HG02623 (cell line): ENCODE measurements at regions not wholly inside any gene's neighbourhood (a gene's known extent, or its start where the extent isn't known, plus 50 kb on each side); places are given as distances from the start of the nearest gene placed in this dataset.

Source experiments
- ATAC-seq: cut with Tn5 transposase; IDR thresholded peaks from one replicate; pipeline ENCODE4 v1.9.1; 2021; ENCODE audit warnings: moderate library complexity; ENCODE audit not compliant: unreplicated experiment

- no peak for ATAC-seq
Observed at GRCh38 chr5:125609011-125609410, 814.2 kb upstream of the GRAMD2B start.

DNA sequence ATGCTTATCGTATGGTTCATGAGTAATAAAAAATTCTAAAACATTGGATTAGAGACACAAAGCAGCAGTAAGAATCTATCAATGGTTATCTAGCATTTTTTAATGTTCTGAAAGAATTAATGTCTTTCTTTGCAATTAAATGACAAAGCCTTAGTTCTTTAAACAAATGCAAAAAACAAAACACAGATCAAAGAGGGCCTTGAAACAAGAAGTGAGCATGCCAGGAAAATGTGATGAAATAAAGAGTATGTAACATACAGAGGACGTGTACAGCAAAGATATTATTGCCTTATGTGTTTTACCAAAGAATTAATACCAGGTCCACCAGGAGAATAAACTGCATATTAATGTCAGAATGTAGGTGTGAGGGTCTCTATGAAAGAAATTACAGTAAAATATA, 812.3 kb upstream of the GRAMD2B start:
- ATAC-seq, result no peak

DNA sequence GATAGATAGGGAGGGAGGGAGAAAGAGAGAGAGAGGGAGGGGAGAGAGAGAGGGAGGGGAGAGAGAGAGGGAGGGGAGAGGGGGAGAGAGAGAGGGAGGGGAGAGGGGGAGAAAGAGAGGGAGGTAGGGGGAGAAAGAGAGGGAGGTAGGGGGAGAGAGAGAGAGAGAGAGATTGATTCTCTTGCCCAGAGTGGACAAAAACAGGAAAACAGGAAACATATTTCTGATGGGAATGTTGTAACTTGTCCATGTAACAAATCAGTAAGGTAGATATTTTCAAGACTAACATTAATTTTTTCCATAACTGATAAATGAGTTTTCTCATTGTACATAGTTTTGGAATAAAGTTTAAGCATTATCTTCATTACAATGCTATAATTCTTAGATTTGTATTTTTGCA, 811.7 kb upstream of the GRAMD2B start:
- no peak for ATAC-seq

GRCh38 chr5:125612181-125612721, 811.0 kb upstream of the GRAMD2B start:
- ATAC-seq, result no peak

- ATAC-seq, result no peak
Observed at GRCh38 chr5:125612776-125613175, 810.4 kb upstream of the GRAMD2B start.

- no peak for ATAC-seq
Observed at GRCh38 chr5:125630237-125630636, 793.0 kb upstream of the GRAMD2B start.

GRCh38 chr5:125633523-125633922, 789.7 kb upstream of the GRAMD2B start:
- ATAC-seq, result no peak

DNA sequence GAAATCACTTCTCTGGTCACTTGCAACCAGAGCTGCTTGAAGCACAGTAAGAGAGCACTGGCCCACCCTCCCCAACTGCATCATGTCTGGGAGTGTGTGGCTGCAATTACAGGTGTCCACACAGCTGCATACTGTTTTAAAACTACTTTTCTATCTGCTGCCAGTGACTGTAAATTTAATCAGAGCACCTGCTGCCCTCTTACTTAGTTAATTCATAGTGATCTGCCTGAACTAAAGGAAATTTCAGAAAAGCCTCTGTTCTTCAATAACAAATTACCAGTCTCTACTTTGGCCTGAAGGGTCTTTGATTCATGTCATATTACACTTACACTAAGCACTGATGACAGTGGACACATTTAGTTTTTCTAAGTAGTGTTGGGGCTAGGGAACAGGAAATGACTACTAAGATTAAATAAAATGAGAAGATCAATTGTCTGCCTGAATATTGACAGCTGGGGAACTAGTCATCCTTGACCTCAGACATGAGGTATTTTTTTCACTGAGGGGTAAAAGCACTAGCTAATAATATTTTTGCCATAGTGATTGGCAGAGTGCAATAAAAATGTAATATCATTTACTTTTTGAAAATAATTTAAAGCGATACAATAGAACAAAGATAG, 788.9 kb upstream of the GRAMD2B start:
- no peak for ATAC-seq

DNA sequence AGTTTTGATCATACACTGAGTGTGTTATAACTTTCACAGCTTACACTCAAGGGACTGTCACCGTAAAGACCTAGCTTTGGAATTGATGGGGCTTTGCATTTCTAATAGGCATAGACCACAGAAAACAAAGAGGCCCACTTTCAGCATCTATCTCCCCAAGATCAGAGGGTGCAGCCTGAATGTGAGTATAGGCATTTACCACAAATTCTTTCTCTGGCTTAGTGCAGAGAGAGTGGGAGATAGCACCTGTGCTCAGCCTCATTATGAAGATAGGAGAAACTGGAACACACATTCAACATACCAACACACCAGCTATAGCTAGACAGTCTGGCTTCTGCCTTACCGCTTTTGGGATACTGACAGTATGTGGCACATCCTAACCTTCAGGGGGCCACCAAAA, 783.4 kb upstream of the GRAMD2B start:
- ATAC-seq, result no peak

- no peak for ATAC-seq
Observed at GRCh38 chr5:125652761-125653160, 770.4 kb upstream of the GRAMD2B start.

DNA sequence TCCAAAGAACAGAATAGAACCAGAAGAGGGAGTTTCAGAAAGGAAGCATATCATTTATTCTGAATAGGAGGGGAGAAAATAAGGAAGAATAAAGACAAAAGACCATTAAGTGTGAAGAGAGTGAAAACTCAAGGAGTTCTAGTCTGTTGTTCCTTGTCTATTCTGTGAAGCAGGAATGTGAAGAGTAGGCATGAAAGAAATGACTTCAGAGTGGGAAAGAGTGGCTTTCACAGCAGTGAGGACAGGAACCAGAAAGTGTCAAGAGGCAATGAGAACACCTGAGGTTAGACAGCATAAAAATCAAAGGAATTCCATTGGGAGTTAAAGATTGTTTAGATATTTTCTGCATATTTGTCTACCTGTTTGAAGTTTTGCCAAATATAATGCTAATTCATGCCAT, 768.8 kb upstream of the GRAMD2B start:
- ATAC-seq, result no peak

DNA sequence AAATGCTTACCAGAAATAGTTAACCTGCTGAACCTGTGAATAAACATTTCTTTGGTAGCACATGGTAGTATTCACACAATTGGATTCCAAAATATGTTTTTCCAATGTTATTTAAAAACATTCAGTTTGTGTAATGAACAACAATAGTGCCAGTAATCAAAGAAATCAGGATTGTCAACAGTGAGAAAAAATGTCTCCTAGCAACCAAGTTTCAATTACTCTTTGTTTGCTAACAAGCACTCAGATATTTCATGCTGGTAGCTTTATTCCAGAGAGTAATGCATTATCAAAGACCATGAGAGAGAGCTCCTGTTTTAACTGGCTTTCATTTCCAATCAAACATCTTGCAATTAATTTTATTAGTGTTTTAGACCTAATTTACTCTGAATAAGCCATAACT, 768.1 kb upstream of the GRAMD2B start:
- no peak for ATAC-seq

DNA sequence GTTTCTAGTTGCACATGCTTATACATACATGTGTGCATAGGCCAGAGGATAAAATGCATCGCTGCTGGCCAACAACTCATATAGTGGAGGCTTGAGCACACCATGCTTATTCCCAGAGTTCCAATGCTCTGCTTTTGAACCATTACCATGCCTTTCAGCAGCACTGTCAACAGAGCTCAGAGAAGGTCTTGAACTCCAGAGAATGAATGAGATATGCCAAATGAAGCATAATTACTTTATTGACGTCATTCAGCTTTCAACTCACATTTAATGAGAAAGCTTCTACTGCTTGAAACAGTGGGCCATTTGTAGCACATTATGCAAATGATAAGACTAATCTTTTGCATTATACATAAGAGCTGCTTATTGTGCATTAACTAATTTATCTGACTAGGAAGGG, 765.3 kb upstream of the GRAMD2B start:
- ATAC-seq, result no peak

DNA sequence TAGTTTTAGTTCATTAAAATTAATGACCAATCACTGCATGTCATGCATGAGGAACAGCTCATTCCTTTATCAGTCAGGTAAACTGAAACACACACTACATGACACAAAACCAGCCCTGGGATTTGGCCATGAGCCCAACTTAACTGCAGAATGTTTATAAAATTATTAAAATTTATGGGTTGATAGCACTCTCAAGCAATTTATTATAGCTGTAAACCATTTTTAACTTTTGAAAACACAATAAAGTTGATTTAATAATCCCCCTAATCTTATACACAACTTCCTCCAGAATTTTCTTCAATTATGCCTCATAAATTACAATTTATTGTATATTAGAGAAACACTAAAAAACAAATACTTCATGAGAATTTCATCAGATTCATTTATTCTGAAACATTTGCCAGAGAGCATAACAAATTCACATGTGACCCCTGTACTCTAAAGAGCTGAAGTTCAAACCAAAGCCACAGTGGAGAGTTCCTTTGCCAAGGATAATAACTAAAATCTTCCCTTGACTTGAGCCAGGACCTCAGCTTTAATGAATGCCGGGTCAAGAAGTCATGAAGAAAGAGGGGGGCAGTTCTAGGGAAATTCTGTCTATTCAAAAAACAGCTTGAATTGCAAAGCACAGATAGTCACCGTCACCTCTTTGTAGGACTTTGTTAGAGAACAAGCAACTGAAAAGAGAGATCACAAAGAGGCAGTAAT, 763.7 kb upstream of the GRAMD2B start:
- no peak for ATAC-seq

DNA sequence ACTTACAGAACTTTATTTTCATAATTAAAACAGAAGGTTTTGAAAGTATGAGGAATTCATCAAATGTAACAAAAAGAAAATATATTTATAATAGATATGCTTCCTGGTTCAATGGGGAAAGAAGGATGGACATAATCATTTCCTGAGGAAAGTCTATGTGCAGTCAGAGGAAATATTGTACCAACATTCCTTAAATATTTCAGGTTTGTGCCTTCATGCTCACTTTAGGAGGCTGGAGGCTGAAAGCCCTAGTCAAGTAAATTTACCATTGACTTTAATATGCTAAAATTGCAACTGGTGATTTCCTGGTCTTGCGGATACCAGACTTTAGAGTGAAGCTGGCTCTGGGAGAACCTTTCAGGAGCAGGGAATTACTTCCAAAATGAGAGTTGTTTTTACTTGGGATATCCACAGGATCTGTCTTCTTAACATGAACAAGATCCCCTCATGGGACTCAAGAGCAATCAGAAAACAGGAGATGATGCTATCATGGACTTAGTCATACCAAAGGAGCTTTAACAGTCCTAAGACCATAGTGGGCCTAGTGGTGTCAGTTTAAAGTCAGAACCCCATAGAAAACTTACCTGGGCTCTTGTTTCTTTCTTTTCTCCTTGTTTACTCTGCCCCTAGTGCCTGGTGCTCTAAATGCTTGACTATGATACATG, 762.8 kb upstream of the GRAMD2B start:
- ATAC-seq, result no peak

- ATAC-seq, result no peak
Observed at GRCh38 chr5:125661584-125661983, 761.6 kb upstream of the GRAMD2B start.

DNA sequence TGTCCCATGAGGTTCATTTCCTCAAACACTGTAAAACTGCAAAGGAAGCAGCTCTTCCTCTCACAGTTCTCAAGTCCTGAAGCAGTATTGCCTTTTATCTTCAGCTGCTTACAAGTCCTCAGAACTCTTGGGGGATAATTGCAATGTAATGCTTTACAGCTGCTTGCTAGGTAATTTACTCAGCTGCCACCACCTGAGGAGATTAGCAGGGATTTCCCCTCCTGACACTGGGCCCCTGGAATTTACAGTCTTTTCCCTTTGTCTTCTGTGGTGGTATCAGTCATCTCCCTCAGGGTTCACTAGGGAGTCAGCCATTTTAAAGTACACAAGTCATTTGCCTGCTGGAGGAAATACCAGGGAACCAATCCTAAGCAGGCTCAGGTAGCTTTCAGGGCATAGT, 754.3 kb upstream of the GRAMD2B start:
- no peak for ATAC-seq

DNA sequence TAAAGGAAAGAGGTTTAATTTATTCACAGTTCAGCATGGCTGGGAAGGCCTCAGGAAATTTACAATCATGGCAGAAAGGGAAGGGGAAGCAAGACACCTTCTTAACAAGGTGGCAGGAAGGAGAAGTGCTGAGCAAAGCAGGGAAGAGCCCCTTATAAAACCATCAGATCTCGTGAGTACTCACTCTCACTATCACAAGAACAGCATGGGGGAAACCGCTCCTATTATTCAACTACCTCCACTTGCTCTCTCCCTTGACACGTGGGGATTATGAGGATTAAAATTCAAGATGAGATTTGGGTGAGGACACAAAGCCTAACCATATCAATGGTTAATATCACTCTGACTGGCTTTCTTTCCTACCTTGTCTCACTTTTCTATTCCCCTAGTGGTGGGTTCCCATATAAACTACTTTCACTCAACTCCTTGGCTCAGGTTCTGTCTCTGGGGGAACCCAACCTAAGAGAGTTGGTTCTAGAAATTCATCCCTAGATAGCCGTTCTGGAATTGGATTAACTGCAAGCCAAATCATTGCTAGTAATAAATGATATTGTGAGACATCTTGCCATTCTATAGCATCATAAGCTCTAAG, 749.8 kb upstream of the GRAMD2B start:
- no peak for ATAC-seq

GRCh38 chr5:125679522-125679921, 743.7 kb upstream of the GRAMD2B start:
- no peak for ATAC-seq

- ATAC-seq, result no peak
Observed at GRCh38 chr5:125683669-125684068, 739.5 kb upstream of the GRAMD2B start.

DNA sequence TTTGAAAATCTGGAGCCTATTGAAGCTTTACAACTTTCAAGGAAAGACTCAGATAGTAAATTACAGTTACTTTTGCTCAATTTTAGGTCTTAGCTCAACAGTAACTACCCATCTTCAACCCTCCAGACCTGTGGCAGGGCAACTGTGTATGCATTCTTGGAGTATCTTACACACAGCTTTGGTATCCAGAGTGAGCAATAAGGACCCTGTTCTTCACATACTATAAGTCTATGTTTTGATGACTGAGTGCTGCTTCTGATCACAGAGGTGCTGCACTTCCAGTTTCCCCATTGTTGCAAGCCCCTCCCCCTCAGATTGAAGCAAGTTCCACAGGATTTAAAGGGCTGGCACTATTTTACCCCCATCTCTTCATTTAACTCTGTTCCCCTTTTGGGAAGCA, 737.4 kb upstream of the GRAMD2B start:
- no peak for ATAC-seq
